ENCODE measurements at regions not wholly inside any gene's neighbourhood (a gene's known extent, or its start where the extent isn't known, plus 50 kb on each side); places are given as distances from the start of the nearest gene placed in this dataset.
"Not testable (repeated sequence)": the region's sequence is repeated elsewhere in the genome, so short reads cannot be mapped to it uniquely, and the experiment has no call there.

- DNase-seq (ENCODE audit: low read depth in 1 of 2, low spot score in 1 of 2), result no peak
Observed at GRCh38 chr14:30069536-30069935, 141.9 kb upstream of the PRKD1 start.

- DNase-seq (ENCODE audit: low read depth in 1 of 2, low spot score in 1 of 2), result not testable (repeated sequence)
Observed at GRCh38 chr14:30072454-30072853, 144.8 kb upstream of the PRKD1 start.

GRCh38 chr14:30077946-30078345 is 150.3 kb upstream of the PRKD1 start:
- no peak for DNase-seq (ENCODE audit: low read depth in 1 of 2, low spot score in 1 of 2)

GRCh38 chr14:30078811-30079402 is 151.3 kb upstream of the PRKD1 start:
- no peak for DNase-seq (ENCODE audit: low read depth in 1 of 2, low spot score in 1 of 2)

GRCh38 chr14:30082486-30082885 is 154.8 kb upstream of the PRKD1 start:
- no peak for DNase-seq (ENCODE audit: low read depth in 1 of 2, low spot score in 1 of 2)

- DNase-seq (ENCODE audit: low read depth in 1 of 2, low spot score in 1 of 2), result no peak
Observed at GRCh38 chr14:30084811-30085210, 157.2 kb upstream of the PRKD1 start.

GRCh38 chr14:30085943-30086342 is 158.3 kb upstream of the PRKD1 start:
- DNase-seq (ENCODE audit: low read depth in 1 of 2, low spot score in 1 of 2), result no peak

- no peak for DNase-seq (ENCODE audit: low read depth in 1 of 2, low spot score in 1 of 2)
Observed at GRCh38 chr14:30088620-30089019, 161.0 kb upstream of the PRKD1 start.

- DNase-seq (ENCODE audit: low read depth in 1 of 2, low spot score in 1 of 2), result no peak
Observed at GRCh38 chr14:30108975-30109700, 181.5 kb upstream of the PRKD1 start.

- no peak for DNase-seq (ENCODE audit: low read depth in 1 of 2, low spot score in 1 of 2)
Observed at GRCh38 chr14:30114051-30114450, 186.4 kb upstream of the PRKD1 start.

GRCh38 chr14:30115756-30116155 is 188.1 kb upstream of the PRKD1 start:
- DNase-seq (ENCODE audit: low read depth in 1 of 2, low spot score in 1 of 2), result no peak

GRCh38 chr14:30118992-30119640 is 191.5 kb upstream of the PRKD1 start:
- no peak for DNase-seq (ENCODE audit: low read depth in 1 of 2, low spot score in 1 of 2)

GRCh38 chr14:30125322-30125979 is 197.8 kb upstream of the PRKD1 start:
- DNase-seq (ENCODE audit: low read depth in 1 of 2, low spot score in 1 of 2), result no peak

- DNase-seq (ENCODE audit: low read depth in 1 of 2, low spot score in 1 of 2), result no peak
Observed at GRCh38 chr14:30129807-30130206, 202.2 kb upstream of the PRKD1 start.

- DNase-seq (ENCODE audit: low read depth in 1 of 2, low spot score in 1 of 2), result no peak
Observed at GRCh38 chr14:30131581-30132097, 204.0 kb upstream of the PRKD1 start.

- DNase-seq (ENCODE audit: low read depth in 1 of 2, low spot score in 1 of 2), result no peak
Observed at GRCh38 chr14:30132196-30132595, 204.5 kb upstream of the PRKD1 start.

GRCh38 chr14:30134936-30135335 is 207.3 kb upstream of the PRKD1 start:
- no peak for DNase-seq (ENCODE audit: low read depth in 1 of 2, low spot score in 1 of 2)

GRCh38 chr14:30138567-30138966 is 210.9 kb upstream of the PRKD1 start:
- no peak for DNase-seq (ENCODE audit: low read depth in 1 of 2, low spot score in 1 of 2)

GRCh38 chr14:30142216-30142615 is 214.6 kb upstream of the PRKD1 start:
- DNase-seq (ENCODE audit: low read depth in 1 of 2, low spot score in 1 of 2), result no peak

GRCh38 chr14:30143627-30144026 is 216.0 kb upstream of the PRKD1 start:
- no peak for DNase-seq (ENCODE audit: low read depth in 1 of 2, low spot score in 1 of 2)

GRCh38 chr14:30153717-30154116 is 226.1 kb upstream of the PRKD1 start:
- no peak for DNase-seq (ENCODE audit: low read depth in 1 of 2, low spot score in 1 of 2)

GRCh38 chr14:30156571-30156970 is 228.9 kb upstream of the PRKD1 start:
- DNase-seq (ENCODE audit: low read depth in 1 of 2, low spot score in 1 of 2), result no peak
